Right atrium auricular region (tissue), 2 donors: ENCODE measurements at regions not wholly inside any gene's neighbourhood (a gene's known extent, or its start where the extent isn't known, plus 50 kb on each side); places are given as distances from the start of the nearest gene placed in this dataset.

Source experiments
- DNase-seq: peaks from one replicate; pipeline ENCODE4 v3.0.0-alpha.2; 2019; ENCODE audit warnings: low spot score
- H3K27ac ChIP-seq, 2 donors: fragments of 200-600 bp; sonication (generic); 1 replicate in 1 of 2; 2 replicates in 1 of 2; pipeline ENCODE4 v1.5.1; 2016 to 2019
- H3K27me3 ChIP-seq, 2 donors: fragments of 200-600 bp; sonication (generic); one replicate each; pipeline versions ENCODE4 v1.5.1 to v1.6.0; 2017 to 2019
- H3K36me3 ChIP-seq: fragments of 200-600 bp; sonication (generic); one replicate; pipeline ENCODE4 v1.5.1; 2016
- H3K4me1 ChIP-seq, 2 donors: fragments of 200-600 bp; sonication (generic); one replicate each; pipeline versions ENCODE4 v1.5.1 to v1.6.0; 2017 to 2019
- H3K4me3 ChIP-seq, 2 donors: fragments of 200-600 bp; sonication (generic); 1 replicate in 1 of 2; 2 replicates in 1 of 2; pipeline ENCODE4 v1.5.1; 2017 to 2019; ENCODE audit warnings: mild to moderate bottlenecking in 1 of 2, moderate library complexity in 1 of 2
- H3K9me3 ChIP-seq, 2 donors: fragments of 200-600 bp; sonication (generic); one replicate each; pipeline ENCODE4 v1.5.1; 2019
- CTCF ChIP-seq, 2 donors: fragments of 200-600 bp; sonication (generic); IDR thresholded peaks; one replicate each; pipeline ENCODE4 v1.5.1; 2019; ENCODE audit warnings: antibody characterized with exemption in 2 of 2

GRCh38 chr9:87238545-87238944 is 259.1 kb upstream of the DAPK1 start:
- H3K4me3 ChIP-seq, result no peak overlapping the region
- H3K4me1 ChIP-seq, result no peaks in the 10 kb centered on the region

DNA sequence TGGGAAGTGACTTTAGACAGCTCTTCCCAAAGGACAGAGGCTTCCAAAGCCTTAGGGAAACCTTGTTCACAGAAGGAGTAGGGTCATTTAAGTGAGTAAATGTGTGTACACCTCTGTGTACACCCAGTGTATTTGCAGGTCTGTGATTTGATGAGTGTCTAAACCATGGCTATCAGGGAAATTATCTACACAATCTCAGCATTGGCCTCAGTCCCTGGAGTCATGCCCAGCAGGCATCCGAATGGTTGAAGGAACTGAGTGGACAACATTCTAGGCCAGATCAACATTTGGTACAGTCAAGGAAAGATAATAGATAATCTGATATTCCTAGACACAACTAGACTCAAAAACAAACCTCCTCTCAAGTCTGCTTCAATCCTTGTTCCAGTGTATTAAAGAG is 258.4 kb upstream of the DAPK1 start:
- H3K27ac ChIP-seq, result no peak overlapping the region
- no peak for DNase-seq
- H3K4me3 ChIP-seq, result no peak overlapping the region
- no peaks in the 10 kb centered on the region for H3K27me3 ChIP-seq
- no peaks in the 10 kb centered on the region for H3K9me3 ChIP-seq
- TF ChIP-seq CTCF (IDR thresholded peaks at IDR 0.05), result no peak
- no peaks in the 10 kb centered on the region for H3K36me3 ChIP-seq
- no peaks in the 10 kb centered on the region for H3K4me1 ChIP-seq

More at GRCh38 chr9:87238545-87238944, 259.1 kb upstream of the DAPK1 start:
- no peaks in the 10 kb centered on the region for H3K9me3 ChIP-seq
- TF ChIP-seq CTCF (IDR thresholded peaks at IDR 0.05), result no peak
- no peak overlapping the region for H3K27ac ChIP-seq
- no peaks in the 10 kb centered on the region for H3K27me3 ChIP-seq
- DNase-seq, result no peak
- H3K36me3 ChIP-seq, result no peaks in the 10 kb centered on the region

- H3K27ac ChIP-seq, result no peak overlapping the region
- TF ChIP-seq CTCF (IDR thresholded peaks at IDR 0.05), result no peak
Measured at GRCh38 chr9:87243602-87244001, 254.1 kb upstream of the DAPK1 start.

GRCh38 chr9:87245271-87245670 is 252.4 kb upstream of the DAPK1 start:
- no peaks in the 10 kb centered on the region for H3K4me1 ChIP-seq
- no peaks in the 10 kb centered on the region for H3K9me3 ChIP-seq
- H3K4me3 ChIP-seq, result no peak overlapping the region
- no peak for DNase-seq
- no peak for TF ChIP-seq CTCF (IDR thresholded peaks at IDR 0.05)
- no peaks in the 10 kb centered on the region for H3K27me3 ChIP-seq
- H3K36me3 ChIP-seq, result no peaks in the 10 kb centered on the region
- no peak overlapping the region for H3K27ac ChIP-seq

More at GRCh38 chr9:87243602-87244001, 254.1 kb upstream of the DAPK1 start:
- Histone ChIP-seq H3K9me3 (no peaks in the 10 kb centered on the region), H3K36me3 (no peaks in the 10 kb centered on the region), H3K27me3 (no peaks in the 10 kb centered on the region), H3K4me1 (no peaks in the 10 kb centered on the region), H3K4me3 (no peak overlapping the region)
- no peak for DNase-seq

GRCh38 chr9:87247097-87247496 is 250.6 kb upstream of the DAPK1 start:
- Histone ChIP-seq H3K27ac (no peak overlapping the region), H3K4me3 (no peak overlapping the region), H3K27me3 (no peaks in the 10 kb centered on the region), H3K4me1 (no peaks in the 10 kb centered on the region), H3K36me3 (no peaks in the 10 kb centered on the region), H3K9me3 (no peaks in the 10 kb centered on the region)
- DNase-seq, result no peak
- no peak for TF ChIP-seq CTCF (IDR thresholded peaks at IDR 0.05)

GRCh38 chr9:87249029-87249428 is 248.6 kb upstream of the DAPK1 start:
- Histone ChIP-seq H3K27ac (no peak overlapping the region), H3K4me1 (no peaks in the 10 kb centered on the region), H3K4me3 (no peak overlapping the region), H3K27me3 (no peaks in the 10 kb centered on the region), H3K36me3 (no peaks in the 10 kb centered on the region), H3K9me3 (no peaks in the 10 kb centered on the region)
- TF ChIP-seq CTCF (IDR thresholded peaks at IDR 0.05), result no peak
- DNase-seq, result no peak
